HepG2 (cell line): ENCODE measurements at regions not wholly inside any gene's neighbourhood (a gene's known extent, or its start where the extent isn't known, plus 50 kb on each side); places are given as distances from the start of the nearest gene placed in this dataset.

Experiments used
- ATF7-NPFF ChIP-seq: sonication (generic); formaldehyde crosslinking; IDR thresholded peaks from 2 replicates; pipeline ENCODE4 v1.8.1; 2023; ENCODE audit warnings: mild to moderate bottlenecking, low read depth, missing genetic modification reagents, moderate library complexity
- BCL3 ChIP-seq: sonication (generic); formaldehyde crosslinking; IDR thresholded peaks from 2 replicates; pipeline ENCODE4 v1.5.1; 2020; ENCODE audit warnings: mild to moderate bottlenecking, missing genetic modification reagents, moderate library complexity
- CERS6 ChIP-seq: sonication (generic); formaldehyde crosslinking; IDR thresholded peaks from 2 replicates; pipeline ENCODE4 v1.5.0; 2020; ENCODE audit warnings: missing genetic modification reagents
- CHD4 ChIP-seq: fragments of 200-600 bp; sonication (generic); IDR thresholded peaks from 2 replicates; pipeline ENCODE4 v1.7.0; 2017; ENCODE audit warnings: mild to moderate bottlenecking, low read length, borderline replicate concordance
- FOXA1 ChIP-seq, 2 experiments: fragments of 450-650 bp in 1 of 2; sonication (generic) in 1 of 2; formaldehyde crosslinking in 1 of 2; IDR thresholded peaks; 2 replicates each; pipeline versions ENCODE4 v1.4.0 to v1.6.1; 2016 to 2020; ENCODE audit warnings: missing genetic modification reagents in 1 of 2
- FOXA3 ChIP-seq: IDR thresholded peaks from 2 replicates; pipeline ENCODE4 v1.6.1; 2016; ENCODE audit warnings: missing genetic modification reagents, missing compliant biosample characterization
- FOXO1 ChIP-seq: sonication (generic); formaldehyde crosslinking; IDR thresholded peaks from 2 replicates; pipeline ENCODE4 v1.4.0; 2020; ENCODE audit warnings: missing genetic modification reagents
- GFI1 ChIP-seq: sonication (generic); formaldehyde crosslinking; IDR thresholded peaks from 2 replicates; pipeline ENCODE4 v1.5.0; 2020; ENCODE audit warnings: missing genetic modification reagents, mild to moderate bottlenecking, borderline replicate concordance
- HMGXB4 ChIP-seq, 2 experiments: sonication (generic) in 1 of 2; formaldehyde crosslinking in 1 of 2; IDR thresholded peaks; 2 replicates each; pipeline versions ENCODE4 v1.4.0 to v1.6.1; 2018 to 2020; ENCODE audit warnings: missing genetic modification reagents in 2 of 2, borderline replicate concordance in 1 of 2, low read depth in 1 of 2, mild to moderate bottlenecking in 1 of 2, missing biosample characterization in 1 of 2
- MAF1 ChIP-seq: sonication (generic); formaldehyde crosslinking; IDR thresholded peaks from 2 replicates; pipeline ENCODE4 v1.5.0; 2020; ENCODE audit warnings: missing genetic modification reagents, borderline replicate concordance
- PATZ1 ChIP-seq: sonication (generic); formaldehyde crosslinking; IDR thresholded peaks from 2 replicates; pipeline ENCODE4 v1.4.0; 2020; ENCODE audit warnings: missing genetic modification reagents
- SMC3 ChIP-seq: IDR thresholded peaks from 2 replicates; pipeline ENCODE4 v1.6.1; 2011; ENCODE audit warnings: low read length, improper control_type of control experiment
- SP5 ChIP-seq: IDR thresholded peaks from 2 replicates; pipeline ENCODE4 v1.6.1; 2016; ENCODE audit warnings: low read depth, borderline replicate concordance
- STAG1 ChIP-seq: sonication (generic); formaldehyde crosslinking; IDR thresholded peaks from 2 replicates; pipeline ENCODE4 v1.4.0; 2020; ENCODE audit warnings: missing genetic modification reagents
- XRCC5 ChIP-seq: fragments of 200-400 bp; formaldehyde crosslinking; optimal IDR thresholded peaks from 2 replicates; pipeline ENCODE3; 2017; ENCODE audit warnings: mild to moderate bottlenecking, low read length
- ZFP41 ChIP-seq: sonication (generic); formaldehyde crosslinking; IDR thresholded peaks from 2 replicates; pipeline ENCODE4 v1.4.0; 2020; ENCODE audit warnings: mild to moderate bottlenecking, missing genetic modification reagents, borderline replicate concordance
- ZFP91 ChIP-seq: sonication (generic); formaldehyde crosslinking; IDR thresholded peaks from 2 replicates; pipeline ENCODE4 v1.9.0; 2022; ENCODE audit warnings: missing genetic modification reagents, mild to moderate bottlenecking, borderline replicate concordance
- ZNF24 ChIP-seq: fragments of 450-650 bp; IDR thresholded peaks from 2 replicates; pipeline ENCODE4 v1.6.1; 2017; ENCODE audit warnings: antibody characterized with exemption, mild to moderate bottlenecking
- ZNF253 ChIP-seq: sonication (generic); formaldehyde crosslinking; IDR thresholded peaks from 2 replicates; pipeline ENCODE4 v1.8.0; 2022; ENCODE audit warnings: mild to moderate bottlenecking, missing genetic modification reagents, borderline replicate concordance
- ZNF772 ChIP-seq: sonication (generic); formaldehyde crosslinking; IDR thresholded peaks from 2 replicates; pipeline ENCODE4 v1.5.0; 2020; ENCODE audit warnings: mild to moderate bottlenecking, missing genetic modification reagents

- TF ChIP-seq PATZ1 (peak; percentile 75), ATF7-NPFF (CRISPR knock-in tag) (no peak), ZFP41 (CRISPR knock-in tag) (no peak), FOXA3 (CRISPR knock-in tag) (peak; percentile 24; the same call in 1 of the 2 replicates), STAG1 (CRISPR knock-in tag) (peak; percentile 49), ZNF253 (CRISPR knock-in tag) (no peak), CHD4 (no peak), FOXA1 (IDR thresholded peaks at IDR 0.05) (no peak), FOXA1 (CRISPR knock-in tag; IDR thresholded peaks at IDR 0.05) (peak; percentile 70), SP5 (CRISPR knock-in tag) (peak; percentile 51; the same call in 1 of the 2 replicates), ZNF24 (no peak), BCL3 (0 out of 2 replicates have a peak, but pooled peaks have one; percentile 12), SMC3 (0 out of 2 replicates have a peak, but pooled peaks have one; percentile 17), XRCC5 (peak; percentile 53), ZNF772 (CRISPR knock-in tag) (no peak), HMGXB4 (CRISPR knock-in tag; IDR thresholded peaks at IDR 0.05; ENCODE audit: borderline replicate concordance in 1 of 2, low read depth in 1 of 2) (0 out of 4 replicates have a peak, but pooled peaks of 1 of the 2 experiments have one; percentile 4), ZFP91 (CRISPR knock-in tag) (peak; percentile 74; the same call in 1 of the 2 replicates), MAF1 (no peak), GFI1 (CRISPR knock-in tag) (0 out of 2 replicates have a peak, but pooled peaks have one; percentile 19), CERS6 (no peak), FOXO1 (CRISPR knock-in tag) (no peak)
Observed at GRCh38 chr11:64449381-64450167, 90.6 kb downstream of the RPS6KA4 start (continued).
